KG1 (cell line): ENCODE measurements at regions not wholly inside any gene's neighbourhood (a gene's known extent, or its start where the extent isn't known, plus 50 kb on each side); places are given as distances from the start of the nearest gene placed in this dataset.
"Not testable (repeated sequence)": the region's sequence is repeated elsewhere in the genome, so short reads cannot be mapped to it uniquely, and the experiment has no call there.

ENCODE experiments used
- DNase-seq: peaks from one replicate; lab custom pipeline; 2025; lab: John Stamatoyannopoulos, UW

DNA sequence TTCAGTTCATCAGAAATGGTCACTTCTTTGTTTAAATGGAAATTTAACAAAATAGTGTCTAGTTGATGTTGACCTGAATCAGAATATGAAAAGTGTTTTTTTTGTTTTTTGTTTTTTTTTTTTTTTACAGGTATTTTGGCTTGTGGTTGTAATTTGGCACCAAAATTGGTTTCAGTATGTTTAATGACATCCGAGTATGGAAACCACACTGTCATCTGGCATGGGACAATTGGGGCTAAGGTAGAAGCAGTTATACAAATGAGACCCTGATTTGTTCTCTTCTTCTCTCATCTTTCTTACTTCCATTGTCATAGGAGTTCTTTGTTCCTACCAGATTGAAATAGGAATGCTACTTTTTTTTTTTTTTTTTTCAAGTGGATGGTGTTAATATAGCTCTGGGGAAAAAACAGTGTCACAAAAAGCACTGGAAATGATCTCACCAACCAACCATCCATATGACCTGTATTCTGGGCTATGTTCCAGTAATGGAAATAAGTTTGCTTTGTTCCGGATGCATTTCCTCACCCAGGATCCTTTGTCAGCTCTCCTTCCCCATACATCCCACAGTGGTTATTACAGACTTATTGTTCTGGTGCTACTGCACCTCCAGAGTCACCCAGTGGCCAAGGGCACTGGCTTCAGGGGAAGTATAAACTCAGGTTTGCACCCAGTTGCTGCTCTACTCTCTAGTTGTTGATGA, 95.8 kb downstream of the ATXN3L start:
- no peak for DNase-seq

DNA sequence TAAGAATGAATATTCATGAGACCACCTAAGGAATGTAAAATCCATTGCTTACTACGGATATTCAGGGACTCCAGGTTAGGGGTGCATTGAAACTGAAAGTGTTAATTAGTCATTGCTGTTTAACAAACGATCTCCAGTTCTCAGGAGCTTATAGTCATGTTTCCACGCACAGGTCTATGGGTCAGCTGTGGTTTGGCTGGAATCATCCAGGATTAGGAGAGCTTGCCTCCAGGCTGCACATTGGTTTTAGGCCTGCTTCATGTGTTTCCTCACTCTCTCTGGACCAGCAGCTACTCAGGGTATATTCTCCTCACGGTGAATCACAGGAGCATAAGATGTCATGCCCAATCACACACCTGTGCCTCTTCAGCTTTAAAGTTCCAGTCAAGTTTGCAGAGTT, 98.9 kb downstream of the ATXN3L start:
- DNase-seq, result no peak

DNA sequence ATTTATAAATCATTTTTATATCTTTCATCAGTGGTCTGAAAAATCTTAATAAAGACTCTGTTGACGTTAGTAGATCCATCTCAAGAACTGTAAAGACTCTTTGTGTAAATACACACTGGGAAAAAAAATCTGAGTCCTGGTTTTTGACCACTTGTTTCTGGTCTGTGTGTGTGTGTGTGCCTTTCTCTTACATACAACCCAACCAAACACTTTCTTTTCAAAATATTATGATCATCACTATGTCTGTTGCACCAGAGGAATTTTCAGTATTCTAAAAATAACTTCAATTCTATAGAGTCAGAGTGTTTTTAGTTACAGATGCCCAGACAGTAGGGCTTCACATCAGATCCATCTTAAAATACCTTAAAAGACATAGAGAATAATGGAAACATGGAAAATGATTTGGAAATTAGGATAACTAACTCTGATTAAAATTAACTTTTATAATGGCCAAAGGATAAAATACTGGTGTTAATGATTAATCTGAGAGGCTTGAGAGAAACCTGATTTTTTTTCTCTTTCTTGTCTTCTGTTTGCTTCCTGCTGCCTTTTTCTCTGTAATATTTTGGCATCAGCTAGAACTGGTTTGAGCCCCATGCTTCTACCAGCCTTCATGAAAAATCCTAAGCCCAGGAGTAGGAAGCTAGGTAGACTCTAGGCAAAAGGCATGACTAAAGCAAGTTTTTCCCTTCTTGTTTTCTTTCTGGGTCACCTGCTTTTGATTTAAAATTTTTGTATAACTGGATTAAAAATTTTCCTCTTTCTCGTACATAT, 99.7 kb downstream of the ATXN3L start:
- DNase-seq, result no peak

DNA sequence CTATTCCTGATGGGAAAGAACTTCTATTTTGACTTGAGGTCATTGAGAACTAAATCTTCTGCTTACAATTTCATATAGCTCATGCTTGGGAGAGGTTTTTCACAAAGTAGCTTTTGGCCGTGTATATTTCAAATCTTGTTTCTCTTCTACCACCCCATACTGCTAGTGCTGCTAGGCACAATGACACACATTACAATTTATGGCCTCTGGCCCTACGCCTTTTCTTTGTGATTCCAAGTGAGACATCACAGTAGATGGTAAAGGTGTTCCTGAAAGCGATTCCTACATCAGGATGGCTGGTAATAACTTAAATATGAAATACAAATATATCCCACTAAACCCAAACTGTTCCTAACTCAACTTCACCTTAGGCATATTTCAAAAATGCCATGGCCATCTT, 101.1 kb downstream of the ATXN3L start:
- no peak for DNase-seq

DNA sequence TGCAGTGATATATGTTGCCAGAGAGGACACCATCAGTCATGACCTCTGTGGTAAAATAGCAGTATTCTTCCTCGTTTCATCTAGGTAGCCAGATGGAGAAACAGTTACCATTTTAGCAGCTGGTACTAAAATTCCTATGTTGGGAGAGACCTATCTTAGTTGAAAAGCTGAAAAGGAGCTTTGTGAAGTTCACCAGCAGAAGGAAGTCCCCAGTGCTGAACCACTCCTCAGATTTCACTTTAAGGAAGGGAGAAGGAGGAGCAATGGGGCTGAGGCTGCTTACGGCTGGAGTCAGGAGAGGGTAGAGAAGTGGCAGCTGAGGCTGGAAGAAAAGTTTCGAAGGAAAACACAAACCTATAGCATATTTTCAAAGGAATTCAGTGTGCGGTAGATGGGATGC, 103.7 kb downstream of the ATXN3L start:
- no peak for DNase-seq

DNA sequence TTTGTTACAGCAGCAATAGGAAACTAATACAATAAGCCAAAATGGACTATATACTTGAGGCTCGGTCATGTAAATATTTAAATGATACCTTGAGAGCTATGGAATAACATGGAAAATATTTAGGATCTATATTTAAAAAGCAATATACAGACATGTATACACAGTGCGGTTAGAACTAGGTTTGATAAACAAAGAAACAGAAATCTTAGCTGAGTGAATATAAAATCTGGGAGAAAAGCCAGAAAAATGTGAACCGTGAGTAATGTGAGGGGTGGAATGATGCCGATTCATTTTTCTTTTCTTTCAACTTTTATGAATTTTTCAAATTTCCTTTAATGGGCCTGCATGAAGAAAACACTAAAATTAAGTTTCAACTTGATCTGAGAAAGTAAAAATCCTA, 104.1 kb downstream of the ATXN3L start:
- no peak for DNase-seq

DNA sequence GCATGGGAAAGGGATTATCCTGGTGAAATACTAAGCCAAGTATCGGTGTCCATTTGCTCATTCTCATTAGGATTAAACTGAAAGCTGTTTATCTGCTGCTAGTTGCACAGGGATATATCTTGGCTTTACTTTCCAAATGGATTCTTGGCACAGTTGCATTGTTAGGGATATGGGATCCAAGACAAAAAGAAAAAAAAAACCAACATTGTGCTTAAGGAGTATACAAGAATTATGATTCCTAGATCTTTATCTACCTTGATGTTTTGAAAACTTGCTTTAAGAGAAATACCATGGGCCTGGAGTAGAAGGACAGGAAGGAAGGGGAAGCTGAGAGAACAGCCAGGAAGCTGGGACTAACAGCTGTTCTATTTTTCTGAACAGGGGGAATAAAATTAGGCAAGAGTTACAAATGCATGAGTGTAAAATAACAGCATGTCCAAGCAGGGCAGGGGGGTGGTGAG, 107.6 kb downstream of the ATXN3L start:
- no peak for DNase-seq

DNA sequence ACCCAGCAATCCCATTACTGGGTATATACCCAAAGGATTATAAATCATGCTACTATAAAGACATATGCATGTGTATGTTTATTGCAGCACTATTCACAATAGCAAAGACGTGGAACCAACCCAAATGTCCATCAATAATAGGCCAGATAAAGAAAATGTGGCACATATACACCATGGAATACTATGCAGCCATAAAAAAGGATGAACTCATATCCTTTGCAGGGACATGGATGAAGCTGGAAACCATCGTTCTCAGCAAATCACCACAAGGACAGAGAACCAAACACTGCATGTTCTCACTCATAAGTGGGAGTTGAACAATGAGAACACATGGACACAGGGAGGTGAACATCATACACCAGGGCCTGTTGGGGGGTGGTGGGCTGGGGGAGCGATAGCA, 109.7 kb downstream of the ATXN3L start:
- not testable (repeated sequence) for DNase-seq

DNA sequence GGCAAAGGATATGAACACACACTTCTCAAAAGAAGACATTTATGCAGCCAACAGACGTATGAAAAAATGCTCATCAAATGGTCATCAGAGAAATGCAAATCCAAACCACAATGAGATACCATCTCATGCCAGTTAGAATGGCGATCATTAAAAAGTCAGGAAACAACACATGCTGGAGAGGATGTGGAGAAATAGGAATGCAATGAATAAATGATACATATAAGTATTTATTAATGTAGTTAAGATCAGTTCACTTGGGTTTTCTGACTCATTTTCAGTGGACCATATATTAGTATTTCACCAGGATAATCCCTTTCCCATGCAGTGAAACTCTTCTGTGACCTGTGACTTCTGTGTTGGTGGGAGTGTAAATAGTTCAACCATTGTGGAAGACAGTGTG, 110.1 kb downstream of the ATXN3L start:
- not testable (repeated sequence) for DNase-seq

DNA sequence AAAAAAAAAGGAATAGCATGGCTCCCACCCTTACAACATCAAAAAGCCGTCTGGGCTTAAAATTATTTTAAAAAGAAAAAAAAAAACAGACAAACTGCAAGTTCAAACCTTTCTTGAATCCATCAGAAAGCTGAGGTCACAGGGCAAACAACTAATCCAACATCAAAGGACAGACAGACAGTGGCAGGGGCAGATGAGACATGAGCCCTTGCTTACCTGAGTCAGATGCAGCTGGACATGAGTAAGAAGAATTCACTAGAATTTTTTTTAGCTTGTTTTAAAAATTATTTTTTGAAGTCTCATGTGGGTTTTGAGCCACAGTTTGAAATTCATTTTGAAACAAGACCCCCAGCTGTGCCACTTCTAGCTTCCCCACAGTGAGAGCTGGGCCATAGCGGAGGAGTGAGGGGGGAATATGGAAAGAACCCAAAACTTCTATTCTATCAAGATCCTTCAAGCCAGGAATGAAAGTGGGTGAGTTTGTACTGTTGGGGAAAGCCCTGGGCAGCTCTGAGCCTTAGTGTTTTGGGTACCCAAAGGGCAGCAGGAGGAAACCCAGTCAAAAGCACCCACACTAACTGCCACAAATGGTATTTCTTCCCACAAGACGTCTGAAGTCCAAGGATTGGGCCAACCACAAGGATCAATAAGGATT, 111.4 kb downstream of the ATXN3L start:
- DNase-seq, result no peak

DNA sequence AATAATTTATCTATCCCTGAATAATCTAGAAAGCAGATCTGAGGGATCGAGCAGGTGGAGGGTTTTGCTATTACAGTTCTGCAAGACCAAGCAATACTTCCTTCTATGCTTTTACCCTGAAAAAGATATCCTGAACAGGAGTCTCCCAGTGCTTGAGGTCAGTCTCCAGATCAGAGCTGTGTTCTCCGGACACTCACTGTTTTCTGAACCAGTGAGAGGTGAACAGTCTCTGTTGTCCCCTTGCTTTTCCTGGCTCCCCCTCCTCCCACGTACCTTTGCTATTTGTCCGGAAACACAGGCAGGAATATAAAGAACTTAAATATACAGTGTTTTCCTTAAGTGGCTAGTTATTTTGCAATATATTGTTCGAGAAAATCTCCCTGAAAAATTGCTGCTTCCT, 116.6 kb downstream of the ATXN3L start:
- DNase-seq, result no peak

DNA sequence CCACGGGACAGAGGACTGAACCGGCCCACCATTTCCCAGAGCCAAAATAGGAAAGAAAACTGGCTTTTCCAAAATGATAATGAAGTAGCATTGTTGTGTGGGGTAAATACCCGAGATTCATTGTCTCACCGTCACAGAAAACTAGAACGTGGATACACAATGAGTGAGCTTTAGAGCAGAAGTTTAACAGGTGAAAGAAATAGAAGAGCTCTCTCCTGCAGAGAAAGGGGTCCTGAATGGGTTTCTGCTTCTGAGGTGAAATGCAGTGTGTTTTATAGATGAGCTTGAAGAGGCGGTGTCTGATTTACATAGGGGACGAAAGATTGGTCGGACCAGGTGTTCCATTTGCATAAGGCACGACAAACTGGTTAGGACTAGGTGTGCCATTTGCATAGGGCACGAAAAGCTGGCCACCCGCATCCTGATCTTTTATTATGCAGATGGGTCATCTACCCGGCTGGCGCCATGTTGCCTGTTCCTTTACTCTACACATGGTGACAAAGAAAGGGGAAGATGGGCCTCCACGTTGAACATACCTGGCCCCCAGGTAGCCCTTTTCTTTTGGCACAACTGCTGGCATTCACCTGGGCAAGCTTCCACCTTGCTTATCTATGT, 118.1 kb downstream of the ATXN3L start:
- DNase-seq, result no peak

DNA sequence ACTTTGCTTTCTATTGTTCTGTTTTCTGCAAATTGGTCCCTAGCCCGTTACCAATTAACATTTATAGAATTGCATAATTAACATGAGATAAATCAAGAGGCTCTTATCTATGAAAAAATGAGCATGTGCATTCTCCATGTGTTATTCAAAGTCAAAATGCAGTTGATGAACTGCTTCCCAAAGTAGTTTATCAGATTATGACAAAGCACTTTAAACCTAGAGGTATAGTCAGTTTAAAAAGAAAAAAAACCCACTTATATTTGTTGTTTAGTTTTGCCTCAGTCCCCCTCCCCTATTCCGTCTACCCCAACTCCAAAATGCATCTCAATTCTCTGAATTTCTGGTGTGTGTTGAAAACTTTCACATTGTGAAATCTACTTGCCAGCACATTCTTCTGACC, 119.5 kb downstream of the ATXN3L start:
- DNase-seq, result no peak

DNA sequence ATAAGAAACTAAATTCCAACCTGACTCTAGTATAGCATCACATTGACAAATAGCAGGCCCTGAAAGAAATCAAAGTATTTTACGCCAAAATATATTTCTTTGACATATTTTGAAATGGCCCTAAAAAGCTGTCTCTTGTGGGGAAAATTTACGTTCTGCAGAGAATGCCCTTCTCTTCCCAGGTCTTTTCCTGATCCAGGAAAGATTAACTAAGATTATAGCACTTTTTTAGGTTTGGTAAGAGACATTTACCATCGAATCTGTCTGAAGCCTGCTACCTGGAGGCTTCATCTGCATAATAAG, 121.1 kb downstream of the ATXN3L start:
- no peak for DNase-seq

DNA sequence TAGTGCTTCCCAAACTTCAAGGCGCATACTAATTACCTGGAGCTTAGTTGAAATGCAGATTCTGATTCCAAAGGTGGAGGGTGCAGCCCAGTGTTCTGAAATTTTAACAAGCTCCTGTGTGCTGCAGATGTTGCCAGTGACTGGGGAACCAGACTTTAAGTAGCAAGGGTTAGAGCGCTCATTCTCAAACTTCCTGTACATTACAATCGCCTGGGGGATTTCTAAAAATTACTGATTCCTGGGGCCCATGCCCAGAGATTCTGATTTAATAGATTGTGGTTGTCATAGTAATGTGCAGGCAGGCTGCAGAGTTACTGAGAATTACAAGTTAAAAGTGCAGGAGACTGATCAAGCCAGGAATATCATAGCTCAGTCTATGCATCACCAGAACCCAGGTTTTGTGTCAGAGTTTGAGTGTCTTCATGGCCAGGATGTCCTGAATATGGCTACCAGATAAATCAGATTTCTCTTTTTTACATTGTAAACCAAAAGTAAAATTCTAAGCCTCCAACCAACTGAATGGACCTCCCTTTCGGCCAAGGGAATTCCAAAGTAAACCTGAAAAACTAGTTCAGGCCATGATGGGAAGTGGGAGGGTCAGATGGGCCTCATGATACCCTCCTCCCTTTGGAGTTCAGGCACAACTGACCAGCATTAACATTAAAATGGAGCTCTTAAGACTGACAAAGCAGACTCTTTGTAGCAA, 121.6 kb downstream of the ATXN3L start:
- DNase-seq, result no peak

DNA sequence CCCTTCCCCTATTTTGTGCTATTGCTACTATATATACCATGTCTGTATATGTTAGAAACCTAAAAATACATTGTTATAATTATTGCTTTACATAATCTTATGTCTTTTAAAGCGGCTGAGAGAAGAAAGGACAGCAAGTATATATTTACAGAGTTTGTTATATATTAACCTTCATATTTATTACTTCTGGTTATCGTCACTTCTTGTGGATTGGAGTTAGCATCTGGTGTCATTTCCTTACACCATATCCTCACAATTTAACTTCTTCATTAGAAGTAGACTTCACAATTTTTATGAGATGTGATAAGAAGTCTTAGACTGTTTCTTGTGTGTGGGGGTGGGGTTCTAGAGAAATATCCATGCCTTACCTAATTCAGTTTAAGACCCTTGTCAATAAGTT, 123.1 kb downstream of the ATXN3L start:
- no peak for DNase-seq

DNA sequence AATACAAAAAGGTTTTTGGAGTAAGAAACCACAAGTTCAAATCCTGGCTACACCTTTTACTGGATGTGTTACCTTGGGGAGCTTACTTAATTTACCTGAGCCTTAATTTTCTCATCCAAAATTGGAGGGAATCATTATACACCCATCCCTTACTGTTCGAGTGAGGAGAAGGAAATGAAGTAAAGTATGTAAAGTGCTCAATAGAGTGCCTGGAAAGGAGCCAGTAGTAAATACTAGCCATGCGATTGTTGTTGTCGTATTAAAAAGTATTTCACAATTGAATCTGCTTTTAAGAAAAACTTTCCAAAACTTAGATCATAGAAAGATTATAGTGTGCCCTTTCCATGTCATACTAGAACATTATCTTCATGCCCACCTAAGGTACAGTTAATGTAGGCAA, 124.5 kb downstream of the ATXN3L start:
- no peak for DNase-seq

DNA sequence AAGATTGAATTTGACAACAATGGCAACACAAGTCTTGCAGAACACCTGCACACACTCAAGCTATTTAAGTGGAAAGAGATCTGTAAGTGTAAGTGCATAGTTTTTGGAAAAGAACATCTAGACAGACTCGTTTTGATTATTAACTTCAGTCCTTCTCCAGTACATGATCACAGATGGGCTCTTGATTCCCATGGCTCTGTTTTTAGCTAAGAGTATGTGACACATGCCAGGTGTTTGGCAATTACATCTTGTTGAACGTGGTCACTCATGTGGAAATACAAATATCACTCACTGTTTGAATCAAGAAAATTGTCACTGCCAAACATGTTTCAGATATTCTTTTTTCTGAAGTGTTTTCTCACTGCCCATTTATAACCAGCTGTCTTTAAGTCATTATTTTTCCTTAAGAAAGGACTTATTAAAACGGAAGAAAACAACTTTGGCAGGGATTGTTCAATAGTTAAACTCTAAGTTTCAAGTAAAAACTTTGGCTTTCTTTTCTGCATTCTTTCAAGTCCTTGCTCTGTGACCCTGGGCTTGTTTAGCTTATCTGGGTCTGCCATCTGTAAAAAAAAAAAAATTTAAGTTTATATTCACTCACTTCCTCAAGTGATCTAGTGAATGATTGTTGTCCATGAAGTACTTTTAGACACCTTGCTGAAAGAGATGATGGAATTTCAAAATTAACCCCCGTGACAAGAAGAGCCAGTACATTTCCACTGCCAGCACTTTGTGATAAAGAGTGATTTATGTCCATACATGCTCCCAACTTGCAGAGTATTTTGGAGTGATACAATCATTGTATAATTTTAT, 125.4 kb downstream of the ATXN3L start:
- no peak for DNase-seq

DNA sequence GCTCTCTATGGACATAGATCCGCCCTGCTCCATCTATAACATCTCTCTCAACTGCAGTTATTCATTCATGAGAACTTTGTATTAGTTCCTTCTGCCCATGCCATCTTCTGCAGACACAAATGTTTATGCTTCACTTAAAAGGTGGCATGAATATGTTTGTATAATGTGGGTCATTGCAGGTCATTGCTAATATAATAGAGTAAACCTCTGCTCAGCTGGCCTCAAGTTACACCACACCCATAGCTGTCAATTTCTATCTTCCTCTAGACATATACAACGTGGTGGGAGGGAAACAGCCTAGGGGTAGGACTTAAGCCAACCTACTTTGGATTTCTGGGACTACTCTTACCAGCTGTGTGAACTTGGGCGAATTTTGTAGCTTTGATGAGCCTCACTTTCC, 129.8 kb downstream of the ATXN3L start:
- no peak for DNase-seq

DNA sequence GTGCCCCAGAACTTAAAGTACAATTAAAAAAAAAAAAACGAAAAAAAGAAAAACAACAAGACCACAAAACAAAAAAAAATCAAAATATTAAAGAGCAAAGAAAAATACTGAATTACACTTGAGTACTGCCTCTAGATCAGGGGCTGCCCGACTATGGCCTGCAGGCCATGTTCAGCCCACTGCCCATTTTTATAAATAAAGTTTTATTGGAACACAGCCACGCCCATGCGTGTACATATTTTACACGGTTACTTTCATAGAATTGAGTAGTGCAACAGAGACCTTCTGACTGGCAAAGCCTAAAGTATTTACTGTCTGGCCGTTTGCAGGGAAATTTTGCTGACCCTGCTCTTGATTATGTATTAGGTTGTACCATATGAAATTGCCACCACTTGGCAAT, 130.5 kb downstream of the ATXN3L start:
- no peak for DNase-seq

DNA sequence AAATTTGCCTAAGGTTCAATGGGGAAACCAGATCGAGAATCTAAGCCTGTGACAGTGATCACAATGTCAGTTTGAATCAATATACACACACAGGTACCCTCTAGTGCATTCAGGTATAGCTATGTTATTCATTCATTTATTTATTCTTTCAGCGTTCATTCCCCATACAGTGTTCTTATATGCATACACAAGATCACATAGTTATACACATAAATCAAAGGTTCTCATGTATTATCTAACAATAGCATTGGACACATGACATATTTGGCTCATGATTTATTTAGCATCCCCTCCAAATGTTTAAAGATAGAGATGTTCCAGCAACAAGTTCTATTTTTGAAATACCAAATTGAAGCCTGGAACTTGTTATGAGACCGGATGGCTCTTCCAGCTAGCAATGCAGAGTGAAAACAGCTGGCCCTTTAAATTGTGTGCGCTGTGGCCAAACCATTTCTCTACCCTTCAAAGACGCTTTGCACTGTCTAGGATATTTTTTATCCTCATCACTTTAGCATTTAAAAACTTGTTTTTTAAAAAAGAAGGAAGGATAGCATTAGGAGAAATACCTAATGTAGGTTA, 131.0 kb downstream of the ATXN3L start:
- no peak for DNase-seq
